Endothelial cell of umbilical vein (primary cell): ENCODE measurements at regions not wholly inside any gene's neighbourhood (a gene's known extent, or its start where the extent isn't known, plus 50 kb on each side); places are given as distances from the start of the nearest gene placed in this dataset.

Experiments used
- BruUV-seq: library from RNA; stranded (reverse); fragments of 400-500 nt; replicated peaks from 2 replicates; lab custom pipeline; 2021; lab: Mats Ljungman, UMichigan
- CTCF ChIA-PET: fragments of 300-600, 350-600 bp; sonication (Branson Sonifier 250); formaldehyde crosslinking; loops from one replicate; lab custom pipeline; 2021; ENCODE audit warnings: antibody characterized with exemption, inconsistent platforms; lab: Charles Lee
- POLR2A ChIA-PET: fragments of 300-600, 350-600 bp; sonication (Branson Sonifier 250); formaldehyde crosslinking; loops from one replicate; lab custom pipeline; 2021; ENCODE audit warnings: antibody characterized with exemption, inconsistent platforms; lab: Charles Lee
- DNase-seq: peaks from one replicate; pipeline ENCODE4 v3.0.0-alpha.2; 2011; ENCODE audit warnings: low read depth, low spot score
- FAIRE-seq: peaks from 2 replicates; lab custom pipeline; 2011; peaks lifted over from hg19 to GRCh38; lab: Jason Lieb, UNC
- H2AFZ ChIP-seq: 2 replicates; pipeline ENCODE4 v1.6.0; 2012; ENCODE audit warnings: low read depth, low read length, control low read depth, inconsistent platforms
- H3K27ac ChIP-seq: 2 replicates; pipeline ENCODE4 v1.5.1; 2011; ENCODE audit warnings: low read depth, mild to moderate bottlenecking, control low read depth, low read length, moderate library complexity; ENCODE audit not compliant: insufficient read depth
- H3K27me3 ChIP-seq, 2 experiments: 2 replicates each; pipeline versions ENCODE4 v1.6.0 to v1.6.1; 2011; ENCODE audit warnings: low read length in 2 of 2, mixed read lengths in 1 of 2; ENCODE audit not compliant: control insufficient read depth in 2 of 2, insufficient read depth in 2 of 2
- H3K36me3 ChIP-seq, 2 experiments: 2 replicates in 1 of 2; 3 replicates in 1 of 2; pipeline ENCODE4 v1.5.1; 2011; ENCODE audit warnings: low read length in 2 of 2, mild to moderate bottlenecking in 1 of 2, moderate library complexity in 1 of 2; ENCODE audit not compliant: control insufficient read depth in 2 of 2, insufficient read depth in 2 of 2; ENCODE audit errors: extremely low read depth in 1 of 2
- H3K4me1 ChIP-seq: 3 replicates; pipeline ENCODE4 v1.5.1; 2011; ENCODE audit warnings: mild to moderate bottlenecking, low read length; ENCODE audit not compliant: control insufficient read depth, insufficient read depth; ENCODE audit errors: extremely low read depth
- H3K4me2 ChIP-seq: 2 replicates; pipeline ENCODE4 v1.6.1; 2011; ENCODE audit warnings: low read length, control low read depth, mixed read lengths; ENCODE audit not compliant: insufficient read depth
- H3K4me3 ChIP-seq, 3 experiments: fragments of 200-600 bp in 1 of 3; sonication (generic), shearing (Covaris generic) in 1 of 3; replicated peaks in 1 of 3; 2 replicates each; pipeline ENCODE4 v1.5.1; 2011 to 2016; ENCODE audit warnings: control low read depth in 3 of 3, low read length in 3 of 3, mild to moderate bottlenecking in 2 of 3, inconsistent platforms in 1 of 3, low read depth in 1 of 3, moderate library complexity in 1 of 3; ENCODE audit not compliant: insufficient read depth in 1 of 3
- H3K79me2 ChIP-seq: 2 replicates; pipeline ENCODE4 v1.6.0; 2012; ENCODE audit warnings: low read length, inconsistent platforms; ENCODE audit not compliant: control insufficient read depth, insufficient read depth
- H3K9ac ChIP-seq: replicated peaks from 2 replicates; pipeline ENCODE3; 2011; ENCODE audit warnings: low read length, control low read depth; ENCODE audit not compliant: insufficient read depth; ENCODE audit errors: extremely low read depth
- H3K9me1 ChIP-seq: replicated peaks from 3 replicates; pipeline ENCODE4 v1.6.0; 2011; ENCODE audit warnings: mild to moderate bottlenecking, low read length; ENCODE audit not compliant: control insufficient read depth, insufficient read depth; ENCODE audit errors: extremely low read depth
- H3K9me3 ChIP-seq: replicated peaks from 2 replicates; pipeline ENCODE4 v1.5.1; 2012; ENCODE audit warnings: low read length, inconsistent platforms; ENCODE audit not compliant: control insufficient read depth, insufficient read depth
- H4K20me1 ChIP-seq: replicated peaks from 2 replicates; pipeline ENCODE3; 2011; ENCODE audit warnings: mild to moderate bottlenecking, low read length; ENCODE audit not compliant: control insufficient read depth, insufficient read depth; ENCODE audit errors: extremely low read depth
- CTCF ChIP-seq, 2 donors: IDR thresholded peaks; 1 replicate in 1 of 2; 2 replicates in 1 of 2; pipeline ENCODE4 v1.5.1; 2011; ENCODE audit warnings: low read length in 2 of 2, mild to moderate bottlenecking in 2 of 2, moderate library complexity in 2 of 2, control low read depth in 1 of 2, inconsistent platforms in 1 of 2, low read depth in 1 of 2; ENCODE audit not compliant: insufficient read depth in 1 of 2; ENCODE audit errors: extremely low read depth in 1 of 2
- EZH2 ChIP-seq: IDR thresholded peaks from 2 replicates; pipeline ENCODE4 v1.6.1; 2012; ENCODE audit warnings: borderline replicate concordance, low read depth, mild to moderate bottlenecking, moderate library complexity, low read length, inconsistent platforms; ENCODE audit not compliant: severe bottlenecking
- FOS ChIP-seq: IDR thresholded peaks from 2 replicates; pipeline ENCODE4 v1.6.1; 2011; ENCODE audit warnings: mild to moderate bottlenecking, low read length, moderate library complexity, borderline replicate concordance; ENCODE audit not compliant: insufficient read depth
- GATA2 ChIP-seq: IDR thresholded peaks from 2 replicates; pipeline ENCODE4 v1.7.0; 2011; ENCODE audit warnings: low read depth, mild to moderate bottlenecking, moderate library complexity, mixed read lengths, low read length; ENCODE audit not compliant: insufficient read length, insufficient read depth
- JUN ChIP-seq: IDR thresholded peaks from 2 replicates; pipeline ENCODE4 v1.6.1; 2011; ENCODE audit warnings: borderline replicate concordance, low read depth; ENCODE audit not compliant: insufficient read length, insufficient read depth
- MAX ChIP-seq: IDR thresholded peaks from 2 replicates; pipeline ENCODE4 v1.6.1; 2011; ENCODE audit not compliant: insufficient read depth, insufficient read length
- POLR2A ChIP-seq: IDR thresholded peaks from 2 replicates; pipeline ENCODE4 v1.6.1; 2012; ENCODE audit warnings: low read depth, mild to moderate bottlenecking, control low read depth, low read length
- POLR2AphosphoS5 ChIP-seq: IDR thresholded peaks from 2 replicates; pipeline ENCODE4 v1.6.1; 2012; ENCODE audit warnings: low read depth, mild to moderate bottlenecking, control low read depth, low read length, moderate library complexity; ENCODE audit not compliant: insufficient read depth
- dilution Hi-C: fragments of 300-500 bp; cut with MboI; formaldehyde crosslinking; loops from one replicate; pipeline ENCODE4 v1.15.0; 2019; ENCODE audit warnings: low sequenced_read_pairs; ENCODE audit not compliant: extremely low pct_ligation_motif_present
- intact Hi-C: fragments of 100-400 bp; cut with micrococcal nuclease; formaldehyde crosslinking; loops from one replicate; pipeline ENCODE4 v1.10.0; 2022

GRCh38 chr1:217924924-217925323 is 293.8 kb downstream of the SPATA17 start:
- CTCF ChIA-PET = no interaction called here
- no peaks in the 10 kb centered on the region for H3K4me1 ChIP-seq
- no peaks in the 10 kb centered on the region for H3K36me3 ChIP-seq
- H3K4me3 ChIP-seq = no peak overlapping the region
- no peaks in the 10 kb centered on the region for H3K27me3 ChIP-seq
- FAIRE-seq (no peak), DNase-seq (no peak)
- no peak overlapping the region for H3K9ac ChIP-seq
- intact Hi-C loops = no loop called here
- H3K27ac ChIP-seq = no peak overlapping the region
- H3K9me1 ChIP-seq = no peaks in the 10 kb centered on the region
- no peaks in the 10 kb centered on the region for H3K9me3 ChIP-seq
- no peak overlapping the region for H2AFZ ChIP-seq
- no peak overlapping the region for H3K4me2 ChIP-seq
- no peaks in the 10 kb centered on the region for H4K20me1 ChIP-seq
- no TSS peak for BruUV-seq
- dilution Hi-C loops = no loop called here
- TF ChIP-seq EZH2 = no peak
- TF ChIP-seq POLR2AphosphoS5 = no peak
- TF ChIP-seq JUN = no peak
- no peak for TF ChIP-seq GATA2
- no peak for TF ChIP-seq FOS
- no peak for TF ChIP-seq POLR2A
- TF ChIP-seq MAX = no peak
- no peak for TF ChIP-seq CTCF (IDR thresholded peaks at IDR 0.05; ENCODE audit: extremely low read depth in 1 of 2, insufficient read depth in 1 of 2, low read depth in 1 of 2, low read length in 2 of 2)
- POLR2A ChIA-PET = no interaction called here
- no peaks in the 10 kb centered on the region for H3K79me2 ChIP-seq
